MM.1S (cell line): ENCODE measurements at regions not wholly inside any gene's neighbourhood (a gene's known extent, or its start where the extent isn't known, plus 50 kb on each side); places are given as distances from the start of the nearest gene placed in this dataset.

Source experiments
- DNase-seq: peaks from one replicate; pipeline ENCODE4 v3.0.0-alpha.2; 2015
- H2AFZ ChIP-seq: fragments of 300-600 bp; sonication (generic); 2 replicates; pipeline ENCODE4 v1.6.0; 2016; ENCODE audit warnings: antibody characterized with exemption, low read length
- H3F3A ChIP-seq: fragments of 300-600 bp; sonication (generic); 2 replicates; pipeline ENCODE4 v1.6.1; 2016; ENCODE audit warnings: mild to moderate bottlenecking, antibody characterized with exemption, low read length, moderate library complexity, mixed read lengths; ENCODE audit not compliant: insufficient read depth
- H3K27ac ChIP-seq: fragments of 300-600 bp; sonication (generic); 2 replicates; pipeline ENCODE4 v1.5.1; 2016; ENCODE audit warnings: mild to moderate bottlenecking, low read length
- H3K27me3 ChIP-seq: fragments of 300-600 bp; sonication (generic); replicated peaks from 2 replicates; pipeline ENCODE4 v1.6.0; 2016; ENCODE audit warnings: low read length; ENCODE audit not compliant: insufficient read depth
- H3K36me3 ChIP-seq: fragments of 300-600 bp; sonication (generic); replicated peaks from 2 replicates; pipeline ENCODE4 v1.6.1; 2016; ENCODE audit warnings: mild to moderate bottlenecking, low read length, mixed read lengths; ENCODE audit not compliant: insufficient read depth
- H3K4me1 ChIP-seq: fragments of 300-600 bp; sonication (generic); 2 replicates; pipeline ENCODE4 v1.6.1; 2016; ENCODE audit warnings: low read length, mixed read lengths
- H3K4me2 ChIP-seq: fragments of 300-600 bp; sonication (generic); 2 replicates; pipeline ENCODE4 v1.6.0; 2016; ENCODE audit warnings: low read depth, low read length
- H3K4me3 ChIP-seq: fragments of 300-600 bp; sonication (generic); 2 replicates; pipeline ENCODE4 v1.5.1; 2016; ENCODE audit warnings: low read length, mixed read lengths
- H3K79me2 ChIP-seq: fragments of 300-600 bp; sonication (generic); 2 replicates; pipeline ENCODE4 v1.6.1; 2016; ENCODE audit warnings: mixed run types, low read length, mixed read lengths
- H3K9ac ChIP-seq: fragments of 300-600 bp; sonication (generic); 2 replicates; pipeline ENCODE4 v1.6.1; 2016; ENCODE audit warnings: low read length, mixed read lengths
- H3K9me2 ChIP-seq: fragments of 300-600 bp; sonication (generic); replicated peaks from 2 replicates; pipeline ENCODE4 v1.6.1; 2016; ENCODE audit warnings: mild to moderate bottlenecking, low read length, mixed read lengths; ENCODE audit not compliant: insufficient read depth
- H3K9me3 ChIP-seq: fragments of 300-600 bp; sonication (generic); replicated peaks from 2 replicates; pipeline ENCODE4 v1.6.1; 2016; ENCODE audit warnings: mild to moderate bottlenecking, low read length, mixed read lengths; ENCODE audit not compliant: insufficient read depth
- H4K20me1 ChIP-seq: fragments of 300-600 bp; sonication (generic); 2 replicates; pipeline ENCODE4 v1.6.1; 2016; ENCODE audit warnings: mild to moderate bottlenecking, low read length, moderate library complexity, mixed read lengths; ENCODE audit not compliant: insufficient read depth
- CTCF ChIP-seq: fragments of 300-600 bp; sonication (generic); IDR thresholded peaks from 2 replicates; pipeline ENCODE4 v1.5.1; 2016; ENCODE audit warnings: antibody characterized with exemption, low read length, mixed read lengths
- EZH2 ChIP-seq: fragments of 300-600 bp; sonication (generic); optimal IDR thresholded peaks from 2 replicates; pipeline ENCODE3; 2017; ENCODE audit warnings: low read depth, mild to moderate bottlenecking, antibody characterized with exemption, low read length, mixed read lengths
- EZH2phosphoT487 ChIP-seq: fragments of 300-600 bp; sonication (generic); IDR thresholded peaks from 2 replicates; pipeline ENCODE4 v1.6.1; 2018; ENCODE audit warnings: antibody characterized with exemption, low read length

- H3K9me2 ChIP-seq = no peaks in the 10 kb centered on the region
- no peaks in the 10 kb centered on the region for H3K79me2 ChIP-seq
- H2AFZ ChIP-seq = no peak overlapping the region
- no peak for TF ChIP-seq CTCF
- TF ChIP-seq EZH2 = no peak
- TF ChIP-seq EZH2phosphoT487 = no peak
- H3K4me1 ChIP-seq = no peaks in the 10 kb centered on the region
- H3K4me2 ChIP-seq = no peak overlapping the region
- no peaks in the 10 kb centered on the region for H3K9me3 ChIP-seq
- no peak overlapping the region for H3K9ac ChIP-seq
- H3K4me3 ChIP-seq = no peak overlapping the region
- H3K36me3 ChIP-seq = no peaks in the 10 kb centered on the region
- H3K27ac ChIP-seq = no peak overlapping the region
- no peaks in the 10 kb centered on the region for H3F3A ChIP-seq
- H4K20me1 ChIP-seq = no peaks in the 10 kb centered on the region
- H3K27me3 ChIP-seq = no peaks in the 10 kb centered on the region
- DNase-seq = no peak
Measured at GRCh38 chr2:226117510-226118065, 682.0 kb downstream of the IRS1 start.

- Histone ChIP-seq H3K9me3 (no peaks in the 10 kb centered on the region), H3K36me3 (no peaks in the 10 kb centered on the region), H3K9ac (no peak overlapping the region), H2AFZ (no peak overlapping the region), H3K27me3 (no peaks in the 10 kb centered on the region), H3K4me3 (no peak overlapping the region), H3K27ac (no peak overlapping the region), H3K4me1 (no peaks in the 10 kb centered on the region), H3F3A (no peaks in the 10 kb centered on the region), H3K79me2 (no peaks in the 10 kb centered on the region), H3K9me2 (no peaks in the 10 kb centered on the region), H4K20me1 (no peaks in the 10 kb centered on the region), H3K4me2 (no peak overlapping the region)
- DNase-seq = no peak
- no peak for TF ChIP-seq CTCF
- no peak for TF ChIP-seq EZH2
- no peak for TF ChIP-seq EZH2phosphoT487
Measured at GRCh38 chr2:226116346-226116745, 683.3 kb downstream of the IRS1 start.

- H3K27ac ChIP-seq = no peak overlapping the region
- no peaks in the 10 kb centered on the region for H3F3A ChIP-seq
- no peak overlapping the region for H3K9ac ChIP-seq
- H3K9me3 ChIP-seq = no peaks in the 10 kb centered on the region
- H3K9me2 ChIP-seq = no peaks in the 10 kb centered on the region
- no peak overlapping the region for H3K4me3 ChIP-seq
- H3K27me3 ChIP-seq = no peaks in the 10 kb centered on the region
- DNase-seq = no peak
- H3K4me1 ChIP-seq = no peaks in the 10 kb centered on the region
- TF ChIP-seq EZH2 (no peak), EZH2phosphoT487 (no peak), CTCF (no peak)
- no peak overlapping the region for H2AFZ ChIP-seq
- no peaks in the 10 kb centered on the region for H4K20me1 ChIP-seq
- H3K4me2 ChIP-seq = no peak overlapping the region
- H3K79me2 ChIP-seq = no peaks in the 10 kb centered on the region
- no peaks in the 10 kb centered on the region for H3K36me3 ChIP-seq
Measured at GRCh38 chr2:226115832-226116200, 683.8 kb downstream of the IRS1 start.
